ENCODE measurements at regions not wholly inside any gene's neighbourhood (a gene's known extent, or its start where the extent isn't known, plus 50 kb on each side); places are given as distances from the start of the nearest gene placed in this dataset.

DNA sequence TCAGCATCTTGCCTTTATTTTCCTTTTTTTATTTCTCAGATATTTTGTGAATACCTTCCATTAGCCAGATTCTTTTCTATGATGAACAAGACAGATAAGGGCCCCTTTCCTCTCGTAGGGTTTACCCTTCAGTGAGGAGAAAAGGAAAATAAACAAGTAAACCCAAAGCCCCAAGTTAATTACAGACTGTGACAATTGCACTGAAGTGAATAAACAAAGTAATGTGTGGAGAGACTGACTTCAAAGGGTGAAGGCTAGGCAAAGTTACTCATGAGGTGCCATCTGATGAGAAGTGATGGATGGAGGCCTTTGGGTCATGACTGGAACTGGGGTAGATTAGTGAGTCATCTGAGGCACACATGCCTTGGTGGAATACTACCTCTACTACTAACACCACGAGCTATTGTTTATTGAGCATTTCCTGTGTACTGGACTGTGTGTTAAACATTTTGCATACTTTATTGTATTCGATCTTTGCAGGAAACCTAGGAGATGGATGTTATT is 143.4 kb upstream of the PRICKLE1 start (continued):
- TF ChIP-seq FOSL1 (IDR thresholded peaks at IDR 0.05; ENCODE audit: low read depth), result no peak
- TF ChIP-seq POLR2A (IDR thresholded peaks at IDR 0.05; ENCODE audit: borderline replicate concordance, extremely low read depth, insufficient read depth, insufficient read length), result no peak
- TF ChIP-seq EGR1 (IDR thresholded peaks at IDR 0.05; ENCODE audit: low read depth), result no peak
- TF ChIP-seq EZH2phosphoT487 (IDR thresholded peaks at IDR 0.05; ENCODE audit: borderline replicate concordance), result no peak
- no peak for TF ChIP-seq ELF1 (IDR thresholded peaks at IDR 0.05; ENCODE audit: borderline replicate concordance, low read depth)
- no peak for TF ChIP-seq ZFX (IDR thresholded peaks at IDR 0.05)
- no peak for TF ChIP-seq SP1 (IDR thresholded peaks at IDR 0.05; ENCODE audit: low read depth)

DNA sequence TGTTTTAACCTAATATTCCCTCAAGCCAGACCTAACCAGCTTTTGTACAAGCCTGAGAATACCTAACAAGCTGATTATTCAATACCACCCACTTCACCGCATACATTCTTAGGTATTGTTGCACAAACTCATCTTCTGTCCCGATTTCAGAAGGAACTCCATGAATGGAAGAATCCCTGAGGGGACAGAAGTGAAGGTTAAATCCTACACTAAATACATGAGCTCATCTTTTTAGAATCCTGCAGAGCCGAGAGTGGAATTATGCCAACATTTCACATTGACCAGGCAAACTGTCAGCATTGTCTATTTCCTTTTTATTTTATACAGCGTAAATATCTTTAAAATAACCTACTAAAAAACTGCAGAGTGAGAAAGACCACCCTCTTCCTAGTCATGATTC is 140.7 kb upstream of the PRICKLE1 start:
- Histone ChIP-seq H3K27me3 (ENCODE audit: insufficient read depth, low read length) (no peaks in the 10 kb centered on the region), H3K9me2 (ENCODE audit: insufficient read depth) (no peaks in the 10 kb centered on the region), H2AFZ (ENCODE audit: low read depth, low read length, poor library complexity, severe bottlenecking) (no peak overlapping the region), H3K36me3 (ENCODE audit: control insufficient read depth in 1 of 2, insufficient read depth in 2 of 2, low read length in 2 of 2) (no peaks in the 10 kb centered on the region), H3K4me2 (ENCODE audit: low read length) (no peak overlapping the region), H4K20me1 (ENCODE audit: insufficient read depth) (no peaks in the 10 kb centered on the region), H3K4me3 (replicated peaks in 1 of 2; ENCODE audit: low read depth in 1 of 2, low read length in 2 of 2) (no peak overlapping the region), H3K79me2 (ENCODE audit: insufficient read depth, low read length) (no peaks in the 10 kb centered on the region), H3K9me3 (ENCODE audit: control insufficient read depth in 1 of 2, insufficient read depth in 1 of 2, low read depth in 1 of 2, low read length in 2 of 2) (no peaks in the 10 kb centered on the region; a peak in 1 of 4 replicates), H3K27ac (ENCODE audit: low read depth, low read length) (no peak overlapping the region), H3K9ac (ENCODE audit: low read length) (no peak overlapping the region), H3K4me1 (ENCODE audit: control insufficient read depth in 1 of 2, insufficient read depth in 2 of 2, low read length in 2 of 2) (0 out of 4 replicates have a peak, but pooled peaks cover 0 to 4% of the 10 kb centered on the region in 2 experiments)
- ChIA-PET CTCF (no interaction called here), RAD21 (ENCODE audit: low non-redundant PET in 1 of 2, low total read pairs in 2 of 2, uncharacterized antibody in 2 of 2, unreplicated experiment in 2 of 2) (no interaction called here), POLR2A (no interaction called here)
- TF ChIP-seq JUND (IDR thresholded peaks at IDR 0.05) (no peak), FOSL1 (IDR thresholded peaks at IDR 0.05; ENCODE audit: low read depth) (no peak), TCF7L2 (IDR thresholded peaks at IDR 0.05; ENCODE audit: borderline replicate concordance, extremely low read depth, insufficient read depth, insufficient read length) (no peak), ATF3 (IDR thresholded peaks at IDR 0.05) (no peak), POLR2A (IDR thresholded peaks at IDR 0.05; ENCODE audit: borderline replicate concordance, extremely low read depth, insufficient read depth, insufficient read length) (no peak), SP1 (IDR thresholded peaks at IDR 0.05; ENCODE audit: low read depth) (no peak), RAD21 (IDR thresholded peaks at IDR 0.05; ENCODE audit: low read depth) (no peak)
- DNase-seq (ENCODE audit: low read depth, low spot score) (no peak), ATAC-seq (no peak)
- BruUV-seq (replicated peaks), result no TSS peak
- intact Hi-C loops (cut with micrococcal nuclease), result no loop called here
